PC-9 (cell line): ENCODE measurements at regions not wholly inside any gene's neighbourhood (a gene's known extent, or its start where the extent isn't known, plus 50 kb on each side); places are given as distances from the start of the nearest gene placed in this dataset.

Experiments used
- EZH2 ChIP-seq: fragments of 200-600 bp; sonication (generic); IDR thresholded peaks from 2 replicates; pipeline ENCODE4 v1.8.0; 2017; ENCODE audit warnings: antibody characterized with exemption, low read depth
- TF ChIP-seq, protein P1 (sequence below): fragments of 200-600 bp; sonication (generic); conservative IDR thresholded peaks from 2 replicates; pipeline ENCODE4 v1.6.1; 2017; ENCODE audit warnings: mixed run types, antibody characterized with exemption, mild to moderate bottlenecking, moderate library complexity

- TF ChIP-seq, protein P1, sequence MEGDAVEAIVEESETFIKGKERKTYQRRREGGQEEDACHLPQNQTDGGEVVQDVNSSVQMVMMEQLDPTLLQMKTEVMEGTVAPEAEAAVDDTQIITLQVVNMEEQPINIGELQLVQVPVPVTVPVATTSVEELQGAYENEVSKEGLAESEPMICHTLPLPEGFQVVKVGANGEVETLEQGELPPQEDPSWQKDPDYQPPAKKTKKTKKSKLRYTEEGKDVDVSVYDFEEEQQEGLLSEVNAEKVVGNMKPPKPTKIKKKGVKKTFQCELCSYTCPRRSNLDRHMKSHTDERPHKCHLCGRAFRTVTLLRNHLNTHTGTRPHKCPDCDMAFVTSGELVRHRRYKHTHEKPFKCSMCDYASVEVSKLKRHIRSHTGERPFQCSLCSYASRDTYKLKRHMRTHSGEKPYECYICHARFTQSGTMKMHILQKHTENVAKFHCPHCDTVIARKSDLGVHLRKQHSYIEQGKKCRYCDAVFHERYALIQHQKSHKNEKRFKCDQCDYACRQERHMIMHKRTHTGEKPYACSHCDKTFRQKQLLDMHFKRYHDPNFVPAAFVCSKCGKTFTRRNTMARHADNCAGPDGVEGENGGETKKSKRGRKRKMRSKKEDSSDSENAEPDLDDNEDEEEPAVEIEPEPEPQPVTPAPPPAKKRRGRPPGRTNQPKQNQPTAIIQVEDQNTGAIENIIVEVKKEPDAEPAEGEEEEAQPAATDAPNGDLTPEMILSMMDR, result no peak
- TF ChIP-seq EZH2, result no peak
These were observed 123.3 kb upstream of the ATXN1 start for GRCh38 chr6:16884526-16884925.
